GM12878 (cell line): ENCODE measurements at regions not wholly inside any gene's neighbourhood (a gene's known extent, or its start where the extent isn't known, plus 50 kb on each side); places are given as distances from the start of the nearest gene placed in this dataset.

ENCODE experiments used
- ATAC-seq: fragments of 200-7000 bp; cut with Tn5 transposase; 3 replicates; pipeline ENCODE4 v1.9.1; 2020; ENCODE audit warnings: mild to moderate bottlenecking, moderate library complexity
- BruUV-seq: library from RNA; stranded (reverse); fragments of 400-500 nt; replicated peaks from 2 replicates; lab custom pipeline; 2021; lab: Mats Ljungman, UMichigan
- CTCF ChIA-PET: fragments of 300-600 bp; sonication (Branson Sonifier 250); formaldehyde crosslinking; extraction: SDS; loops from one replicate; lab custom pipeline; 2021; ENCODE audit warnings: inconsistent platforms; lab: Yijun Ruan, JAX
- POLR2A ChIA-PET: fragments of 350-600 bp; formaldehyde crosslinking; extraction: SDS; loops from one replicate; lab custom pipeline; 2021; ENCODE audit warnings: inconsistent platforms; lab: Charles Lee
- RAD21 ChIA-PET: fragments of 300-600 bp; sonication (Branson Sonifier 250); formaldehyde crosslinking; loops from one replicate; lab custom pipeline; 2023; ENCODE audit warnings: antibody characterized with exemption; ENCODE audit not compliant: unreplicated experiment; lab: Charles Lee
- SMC1A ChIA-PET: fragments of 300-600 bp; sonication (Branson Sonifier 250); formaldehyde crosslinking; loops from one replicate; lab custom pipeline; 2023; ENCODE audit not compliant: unreplicated experiment, uncharacterized antibody; lab: Charles Lee
- DNase-seq: peaks from one replicate; pipeline ENCODE4 v3.0.0-alpha.2; 2011; ENCODE audit warnings: low read depth, low spot score
- FAIRE-seq: peaks from 3 replicates; lab custom pipeline; 2011; peaks lifted over from hg19 to GRCh38; lab: Jason Lieb, UNC
- H2AFZ ChIP-seq: 2 replicates; pipeline ENCODE4 v1.6.0; 2011; ENCODE audit warnings: low read depth, low read length, control low read depth; ENCODE audit not compliant: control insufficient read depth
- H3K27ac ChIP-seq: 2 replicates; pipeline ENCODE4 v1.5.1; 2011; ENCODE audit warnings: control low read depth; ENCODE audit not compliant: control insufficient read depth, insufficient read depth
- H3K27me3 ChIP-seq, 2 experiments: replicated peaks in 1 of 2; 2 replicates each; pipeline versions ENCODE4 v1.6.0 to v1.6.1; 2011; ENCODE audit warnings: low read length in 1 of 2; ENCODE audit not compliant: control insufficient read depth in 2 of 2, insufficient read depth in 2 of 2
- H3K36me3 ChIP-seq, 2 experiments: 2 replicates each; pipeline ENCODE4 v1.5.1; 2011; ENCODE audit warnings: low read length in 1 of 2; ENCODE audit not compliant: control insufficient read depth in 2 of 2, insufficient read depth in 2 of 2
- H3K4me1 ChIP-seq: 2 replicates; pipeline ENCODE4 v1.6.1; 2011; ENCODE audit warnings: mild to moderate bottlenecking, low read length, moderate library complexity, mixed read lengths; ENCODE audit not compliant: control insufficient read depth, insufficient read depth
- H3K4me2 ChIP-seq: 2 replicates; pipeline ENCODE4 v1.6.0; 2011; ENCODE audit warnings: control low read depth; ENCODE audit not compliant: control insufficient read depth, insufficient read depth
- H3K4me3 ChIP-seq: fragments of 200-600 bp; sonication (generic); 2 replicates; pipeline ENCODE4 v1.5.1; 2016
- H3K79me2 ChIP-seq: 2 replicates; pipeline ENCODE4 v1.6.0; 2011; ENCODE audit warnings: low read length; ENCODE audit not compliant: control insufficient read depth, insufficient read depth
- H3K9ac ChIP-seq: 2 replicates; pipeline ENCODE4 v1.8.0; 2011; ENCODE audit warnings: low read length, control low read depth, mixed read lengths; ENCODE audit not compliant: control insufficient read depth, insufficient read depth
- H3K9me3 ChIP-seq: replicated peaks from 3 replicates; pipeline ENCODE4 v1.5.1; 2011; ENCODE audit warnings: mild to moderate bottlenecking, low read length; ENCODE audit not compliant: control insufficient read depth, insufficient read depth
- H4K20me1 ChIP-seq: 2 replicates; pipeline ENCODE4 v1.6.0; 2011; ENCODE audit not compliant: control insufficient read depth, insufficient read depth
- WGBS: methylation state at CpG from one replicate; pipeline ENCODE4 v1.1.6; 2016; ENCODE audit warnings: low lambda C conversion rate; ENCODE audit not compliant: insufficient replicate concordance, insufficient coverage; ENCODE audit errors: missing lambda C conversion rate; 5-methylcytosine and 5-hydroxymethylcytosine counted together
- in situ Hi-C: fragments of 300-500 bp; cut with MboI; formaldehyde crosslinking; loops from 9 replicates; pipeline ENCODE4 v1.14.3; 2018; ENCODE audit warnings: mixed read lengths
- intact Hi-C: fragments of 100-400 bp; cut with micrococcal nuclease; formaldehyde crosslinking; loops from one replicate; pipeline ENCODE4 v1.14.2; 2022; ENCODE audit not compliant: unreplicated experiment
- TF ChIP-seq, protein P1 (sequence below): IDR thresholded peaks from 2 replicates; pipeline ENCODE4 v1.6.1; 2011; ENCODE audit warnings: low read depth, mild to moderate bottlenecking, low read length, moderate library complexity, borderline replicate concordance; ENCODE audit errors: extremely low read depth
- TF ChIP-seq, protein P2 (sequence below): fragments of 450-650 bp; IDR thresholded peaks from 2 replicates; pipeline ENCODE4 v1.6.1; 2014; ENCODE audit warnings: mild to moderate bottlenecking
- TF ChIP-seq, protein P3 (sequence below): fragments of 450-650 bp; IDR thresholded peaks from 2 replicates; pipeline ENCODE4 v1.6.1; 2017; ENCODE audit warnings: antibody characterized with exemption, mild to moderate bottlenecking, moderate library complexity

DNA sequence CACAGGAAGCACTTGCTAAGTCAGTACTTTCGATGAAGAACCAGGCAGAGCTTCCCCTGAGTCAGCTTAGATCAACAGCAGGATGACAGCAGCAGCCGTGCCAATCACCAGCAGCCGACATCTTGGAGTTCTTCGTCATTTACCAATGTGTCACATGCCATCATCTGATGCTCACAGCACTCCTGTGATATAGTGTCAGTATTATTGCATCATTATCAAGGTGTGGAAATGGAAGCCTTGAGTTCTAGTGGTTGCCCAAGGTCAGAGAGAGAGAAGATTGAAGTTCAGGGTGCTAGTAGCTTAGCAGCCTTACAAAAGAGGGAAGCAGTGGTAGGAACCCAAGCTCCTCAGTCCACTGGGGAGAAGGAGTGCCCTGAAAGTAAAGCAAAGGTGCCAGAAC, 331.5 kb downstream of the ZNF536 start:
- H2AFZ ChIP-seq = no peak overlapping the region
- DNase-seq (no peak), FAIRE-seq (no peak), ATAC-seq (no peak)
- no TSS peak for BruUV-seq
- no peaks in the 10 kb centered on the region for H3K27me3 ChIP-seq
- no peak overlapping the region for H3K9ac ChIP-seq
- H3K4me3 ChIP-seq = no peak overlapping the region
- H3K4me2 ChIP-seq = no peak overlapping the region
- ChIA-PET SMC1A (interaction anchor here (1.3 kb wide), 1 partner anchor 8 kb away, joined by 3 read pairs; no protein-coding TSS in a partner anchor), RAD21 (no interaction called here), CTCF (no interaction called here), POLR2A (no interaction called here)
- intact Hi-C loops (no loop called here), in situ Hi-C loops (no loop called here)
- no peaks in the 10 kb centered on the region for H4K20me1 ChIP-seq
- no peak overlapping the region for H3K27ac ChIP-seq
- H3K4me1 ChIP-seq = no peaks in the 10 kb centered on the region
- 55% methylated on average over 4 of the region's 4 CpGs for WGBS
- H3K36me3 ChIP-seq = no peaks in the 10 kb centered on the region
- H3K79me2 ChIP-seq = no peaks in the 10 kb centered on the region
- TF ChIP-seq, protein P1, sequence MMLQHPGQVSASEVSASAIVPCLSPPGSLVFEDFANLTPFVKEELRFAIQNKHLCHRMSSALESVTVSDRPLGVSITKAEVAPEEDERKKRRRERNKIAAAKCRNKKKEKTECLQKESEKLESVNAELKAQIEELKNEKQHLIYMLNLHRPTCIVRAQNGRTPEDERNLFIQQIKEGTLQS = no peak
- TF ChIP-seq, protein P2, sequence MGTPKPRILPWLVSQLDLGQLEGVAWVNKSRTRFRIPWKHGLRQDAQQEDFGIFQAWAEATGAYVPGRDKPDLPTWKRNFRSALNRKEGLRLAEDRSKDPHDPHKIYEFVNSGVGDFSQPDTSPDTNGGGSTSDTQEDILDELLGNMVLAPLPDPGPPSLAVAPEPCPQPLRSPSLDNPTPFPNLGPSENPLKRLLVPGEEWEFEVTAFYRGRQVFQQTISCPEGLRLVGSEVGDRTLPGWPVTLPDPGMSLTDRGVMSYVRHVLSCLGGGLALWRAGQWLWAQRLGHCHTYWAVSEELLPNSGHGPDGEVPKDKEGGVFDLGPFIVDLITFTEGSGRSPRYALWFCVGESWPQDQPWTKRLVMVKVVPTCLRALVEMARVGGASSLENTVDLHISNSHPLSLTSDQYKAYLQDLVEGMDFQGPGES = no peak
- TF ChIP-seq, protein P3, sequence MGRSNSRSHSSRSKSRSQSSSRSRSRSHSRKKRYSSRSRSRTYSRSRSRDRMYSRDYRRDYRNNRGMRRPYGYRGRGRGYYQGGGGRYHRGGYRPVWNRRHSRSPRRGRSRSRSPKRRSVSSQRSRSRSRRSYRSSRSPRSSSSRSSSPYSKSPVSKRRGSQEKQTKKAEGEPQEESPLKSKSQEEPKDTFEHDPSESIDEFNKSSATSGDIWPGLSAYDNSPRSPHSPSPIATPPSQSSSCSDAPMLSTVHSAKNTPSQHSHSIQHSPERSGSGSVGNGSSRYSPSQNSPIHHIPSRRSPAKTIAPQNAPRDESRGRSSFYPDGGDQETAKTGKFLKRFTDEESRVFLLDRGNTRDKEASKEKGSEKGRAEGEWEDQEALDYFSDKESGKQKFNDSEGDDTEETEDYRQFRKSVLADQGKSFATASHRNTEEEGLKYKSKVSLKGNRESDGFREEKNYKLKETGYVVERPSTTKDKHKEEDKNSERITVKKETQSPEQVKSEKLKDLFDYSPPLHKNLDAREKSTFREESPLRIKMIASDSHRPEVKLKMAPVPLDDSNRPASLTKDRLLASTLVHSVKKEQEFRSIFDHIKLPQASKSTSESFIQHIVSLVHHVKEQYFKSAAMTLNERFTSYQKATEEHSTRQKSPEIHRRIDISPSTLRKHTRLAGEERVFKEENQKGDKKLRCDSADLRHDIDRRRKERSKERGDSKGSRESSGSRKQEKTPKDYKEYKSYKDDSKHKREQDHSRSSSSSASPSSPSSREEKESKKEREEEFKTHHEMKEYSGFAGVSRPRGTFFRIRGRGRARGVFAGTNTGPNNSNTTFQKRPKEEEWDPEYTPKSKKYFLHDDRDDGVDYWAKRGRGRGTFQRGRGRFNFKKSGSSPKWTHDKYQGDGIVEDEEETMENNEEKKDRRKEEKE = no peak
- no peaks in the 10 kb centered on the region; the same call in 2 of the 3 replicates for H3K9me3 ChIP-seq
